Calu3 (cell line): ENCODE measurements at regions not wholly inside any gene's neighbourhood (a gene's known extent, or its start where the extent isn't known, plus 50 kb on each side); places are given as distances from the start of the nearest gene placed in this dataset.
"Not testable (repeated sequence)": the region's sequence is repeated elsewhere in the genome, so short reads cannot be mapped to it uniquely, and the experiment has no call there.

Experiments
- BruUV-seq: library from RNA; stranded (reverse); fragments of 400-500 nt; replicated peaks from 2 replicates; lab custom pipeline; 2021; lab: Mats Ljungman, UMichigan
- CTCF ChIA-PET: fragments of 300-600 bp; sonication (Branson Sonifier 250); formaldehyde crosslinking; loops from one replicate; lab custom pipeline; 2022; ENCODE audit warnings: antibody characterized with exemption; lab: Charles Lee
- DNase-seq: peaks from one replicate; pipeline ENCODE4 v3.0.0; 2022
- H3K27ac Mint-ChIP-seq: one replicate; pipeline ENCODE4 v1.8.0; 2022; ENCODE audit warnings: mixed read lengths; ENCODE audit not compliant: unreplicated experiment
- H3K27me3 Mint-ChIP-seq: one replicate; pipeline ENCODE4 v1.8.0; 2022; ENCODE audit warnings: mixed read lengths; ENCODE audit not compliant: unreplicated experiment
- H3K36me3 Mint-ChIP-seq: one replicate; pipeline ENCODE4 v1.8.0; 2022; ENCODE audit warnings: mild to moderate bottlenecking, moderate library complexity, mixed read lengths; ENCODE audit not compliant: insufficient read depth, unreplicated experiment
- H3K4me1 Mint-ChIP-seq: one replicate; pipeline ENCODE4 v1.8.0; 2022; ENCODE audit warnings: mild to moderate bottlenecking, low read depth, mixed read lengths; ENCODE audit not compliant: unreplicated experiment
- H3K4me3 Mint-ChIP-seq: one replicate; pipeline ENCODE4 v1.8.0; 2022; ENCODE audit warnings: mild to moderate bottlenecking, low read depth, moderate library complexity, mixed read lengths; ENCODE audit not compliant: unreplicated experiment
- H3K9me3 Mint-ChIP-seq: one replicate; pipeline ENCODE4 v1.8.0; 2022; ENCODE audit warnings: low read depth, mixed read lengths; ENCODE audit not compliant: unreplicated experiment
- intact Hi-C: fragments of 100-400 bp; cut with micrococcal nuclease; formaldehyde crosslinking; loops from one replicate; pipeline ENCODE4 v1.10.0; 2022; ENCODE audit not compliant: unreplicated experiment
- TF ChIP-seq, protein P1 (sequence below): fragments of 200-600 bp; IDR thresholded peaks from one replicate; pipeline ENCODE4 v1.8.0; 2022; ENCODE audit warnings: antibody characterized with exemption; ENCODE audit not compliant: unreplicated experiment

DNA sequence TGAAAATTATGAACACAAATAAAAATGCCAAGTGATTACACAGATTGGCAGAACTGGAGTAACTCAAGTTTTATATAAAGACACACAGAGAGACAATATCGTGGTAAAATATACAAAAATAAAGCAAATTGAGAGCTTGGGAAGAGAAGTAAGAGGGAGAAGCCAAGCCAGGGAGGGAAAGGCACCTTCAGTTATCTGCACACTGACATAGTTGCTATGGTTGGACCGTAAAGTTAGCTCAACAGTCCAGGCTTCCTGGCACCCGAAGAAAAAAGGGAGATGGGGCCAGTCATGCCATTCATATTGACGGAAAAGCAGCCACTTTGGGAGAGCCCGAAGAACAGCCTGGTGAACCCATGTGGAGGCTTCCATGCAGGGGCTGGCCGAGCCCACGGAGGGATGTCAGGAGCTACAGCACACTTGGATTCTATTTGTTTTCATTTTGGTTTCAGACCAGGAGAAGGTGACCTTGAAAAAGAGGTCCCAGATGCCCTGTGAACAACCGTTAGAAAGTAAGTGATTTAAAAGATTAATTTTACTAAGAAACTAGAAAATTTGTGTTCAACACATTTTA lies 177.1 kb upstream of the IRF2BP2 start:
- intact Hi-C loops, H3K27me3 Mint-ChIP-seq, H3K27ac Mint-ChIP-seq, BruUV-seq, H3K4me3 Mint-ChIP-seq, H3K36me3 Mint-ChIP-seq, H3K9me3 Mint-ChIP-seq, DNase-seq, CTCF ChIA-PET, H3K4me1 Mint-ChIP-seq: not testable (repeated sequence)

DNA sequence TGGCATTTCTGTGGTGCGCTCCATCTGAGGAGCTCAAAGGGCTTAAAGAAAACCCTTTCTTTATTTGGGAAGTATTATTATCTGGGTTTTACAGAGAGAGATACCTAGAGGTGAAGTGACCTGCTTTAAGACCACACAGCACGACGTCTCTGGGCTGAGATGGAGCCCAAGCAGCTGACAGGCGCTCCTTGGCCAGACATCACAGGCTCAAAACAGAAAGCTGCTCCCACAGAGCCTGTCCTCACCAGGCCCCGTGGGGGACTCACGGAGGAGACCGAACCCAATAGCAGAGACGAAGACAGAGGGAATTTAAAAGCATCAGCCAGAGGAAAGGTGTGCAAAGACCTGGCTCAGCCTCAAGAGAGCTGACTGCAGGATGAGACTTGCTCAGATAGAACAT lies 175.9 kb upstream of the IRF2BP2 start:
- H3K4me1 Mint-ChIP-seq, H3K9me3 Mint-ChIP-seq, intact Hi-C loops, CTCF ChIA-PET, H3K4me3 Mint-ChIP-seq, DNase-seq, H3K27me3 Mint-ChIP-seq, H3K27ac Mint-ChIP-seq, H3K36me3 Mint-ChIP-seq, BruUV-seq: not testable (repeated sequence)

DNA sequence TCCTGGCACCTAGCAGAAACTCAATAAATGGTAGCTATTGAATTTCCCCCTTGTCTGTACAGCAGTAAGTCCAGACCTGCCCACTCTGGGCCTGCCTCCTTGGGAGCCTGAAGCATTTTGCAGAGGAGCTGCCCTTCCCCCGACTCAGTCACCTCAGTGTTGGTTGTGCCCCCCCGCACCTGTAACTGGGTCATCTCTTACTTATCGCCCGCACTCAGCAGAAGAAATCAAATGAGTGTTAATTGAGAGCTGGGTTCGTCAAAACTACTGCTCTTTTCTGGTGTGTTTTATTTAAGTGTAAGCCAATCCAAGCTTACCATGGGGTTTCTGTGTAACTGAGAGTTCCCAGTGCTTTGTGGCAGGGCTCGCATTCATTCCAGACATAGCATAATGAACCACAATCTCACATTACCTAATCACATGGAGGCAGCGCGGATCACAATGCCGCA lies 175.5 kb upstream of the IRF2BP2 start:
- H3K9me3 Mint-ChIP-seq, H3K4me3 Mint-ChIP-seq, CTCF ChIA-PET, H3K27me3 Mint-ChIP-seq, intact Hi-C loops, H3K27ac Mint-ChIP-seq, H3K4me1 Mint-ChIP-seq, DNase-seq, BruUV-seq, H3K36me3 Mint-ChIP-seq: not testable (repeated sequence)

DNA sequence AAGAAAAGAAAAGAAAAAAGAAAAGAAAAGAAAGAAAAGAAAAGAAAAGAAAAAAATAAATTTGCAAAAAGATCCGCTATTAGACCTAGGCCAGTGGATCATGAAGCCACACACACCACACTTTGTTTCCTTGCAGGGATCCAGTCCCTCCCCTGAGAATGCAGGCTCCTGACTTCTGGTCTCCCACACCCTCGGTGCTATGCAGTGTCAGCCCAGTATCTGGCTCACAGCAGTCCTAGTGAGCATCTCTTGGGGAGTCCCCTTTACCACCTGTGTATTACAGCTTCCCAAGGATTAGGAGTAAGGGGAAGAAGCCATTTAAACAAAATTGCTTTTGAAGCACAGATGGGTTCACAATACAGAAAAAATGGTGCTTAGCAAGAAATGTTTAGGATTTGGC lies 174.1 kb upstream of the IRF2BP2 start:
- H3K27ac Mint-ChIP-seq, DNase-seq, H3K4me3 Mint-ChIP-seq, H3K27me3 Mint-ChIP-seq, CTCF ChIA-PET, H3K9me3 Mint-ChIP-seq, H3K36me3 Mint-ChIP-seq, BruUV-seq, intact Hi-C loops, H3K4me1 Mint-ChIP-seq: not testable (repeated sequence)

DNA sequence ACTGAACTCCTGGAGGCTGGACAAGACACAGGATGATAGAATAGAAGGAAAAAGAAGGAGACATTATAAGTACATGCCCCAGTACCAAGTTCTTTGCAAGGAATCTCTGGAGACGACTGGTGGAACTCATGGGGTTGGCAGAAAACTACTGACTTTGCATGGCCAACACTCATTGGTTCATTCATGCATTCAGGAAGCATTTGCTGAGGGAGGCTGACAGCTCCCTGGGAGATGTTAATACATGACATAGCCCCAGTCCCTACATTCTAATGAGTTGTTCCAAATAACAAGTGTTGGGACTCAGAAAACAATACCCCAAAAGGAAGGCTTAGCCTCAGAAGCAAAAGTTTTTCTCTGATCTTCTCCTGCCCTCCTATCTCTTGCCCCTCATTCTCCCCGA lies 172.8 kb upstream of the IRF2BP2 start:
- DNase-seq: no peak
- no peak overlapping the region for H3K27ac Mint-ChIP-seq
- BruUV-seq: no TSS peak
- CTCF ChIA-PET: no interaction called here
- H3K4me1 Mint-ChIP-seq: no peaks in the 10 kb centered on the region
- TF ChIP-seq, protein P1, sequence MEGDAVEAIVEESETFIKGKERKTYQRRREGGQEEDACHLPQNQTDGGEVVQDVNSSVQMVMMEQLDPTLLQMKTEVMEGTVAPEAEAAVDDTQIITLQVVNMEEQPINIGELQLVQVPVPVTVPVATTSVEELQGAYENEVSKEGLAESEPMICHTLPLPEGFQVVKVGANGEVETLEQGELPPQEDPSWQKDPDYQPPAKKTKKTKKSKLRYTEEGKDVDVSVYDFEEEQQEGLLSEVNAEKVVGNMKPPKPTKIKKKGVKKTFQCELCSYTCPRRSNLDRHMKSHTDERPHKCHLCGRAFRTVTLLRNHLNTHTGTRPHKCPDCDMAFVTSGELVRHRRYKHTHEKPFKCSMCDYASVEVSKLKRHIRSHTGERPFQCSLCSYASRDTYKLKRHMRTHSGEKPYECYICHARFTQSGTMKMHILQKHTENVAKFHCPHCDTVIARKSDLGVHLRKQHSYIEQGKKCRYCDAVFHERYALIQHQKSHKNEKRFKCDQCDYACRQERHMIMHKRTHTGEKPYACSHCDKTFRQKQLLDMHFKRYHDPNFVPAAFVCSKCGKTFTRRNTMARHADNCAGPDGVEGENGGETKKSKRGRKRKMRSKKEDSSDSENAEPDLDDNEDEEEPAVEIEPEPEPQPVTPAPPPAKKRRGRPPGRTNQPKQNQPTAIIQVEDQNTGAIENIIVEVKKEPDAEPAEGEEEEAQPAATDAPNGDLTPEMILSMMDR: no peak
- H3K4me3 Mint-ChIP-seq: no peak overlapping the region
- no peaks in the 10 kb centered on the region for H3K9me3 Mint-ChIP-seq
- H3K27me3 Mint-ChIP-seq: no peaks in the 10 kb centered on the region
- H3K36me3 Mint-ChIP-seq: no peaks in the 10 kb centered on the region
- intact Hi-C loops: no loop called here

DNA sequence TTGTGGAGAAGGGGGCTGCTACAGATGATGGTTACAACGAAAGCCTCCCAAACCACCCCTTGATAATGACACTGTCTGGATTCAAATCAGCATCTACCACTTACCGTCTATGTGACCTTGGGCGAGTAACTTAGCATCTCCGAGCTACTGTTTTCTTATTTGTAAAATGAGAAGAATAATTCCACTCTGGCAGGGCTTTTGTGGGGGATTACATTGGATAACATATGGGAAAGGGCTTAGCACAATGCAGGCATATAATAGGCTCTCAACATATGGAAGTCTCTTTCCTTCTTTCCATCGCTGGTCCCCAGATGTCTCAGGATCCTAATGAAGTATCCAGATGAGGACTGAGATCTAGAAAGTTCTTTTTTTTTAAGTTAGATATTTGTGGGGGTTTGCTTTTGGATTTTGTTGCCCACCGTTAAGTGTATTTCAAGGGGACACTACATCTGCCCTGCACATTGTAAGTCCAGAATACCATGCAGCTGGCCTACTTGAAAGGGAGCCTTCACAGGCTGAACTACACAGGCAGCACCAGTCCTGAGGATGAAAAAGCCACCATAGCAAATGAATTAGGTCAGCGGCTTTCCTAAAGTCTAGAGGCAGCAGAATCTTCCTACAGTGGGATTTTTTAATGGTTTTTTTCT lies 172.2 kb upstream of the IRF2BP2 start:
- H3K4me3 Mint-ChIP-seq: no peak overlapping the region
- no peak for DNase-seq

More for the DNA sequence above, 172.2 kb upstream of the IRF2BP2 start:
- Mint-ChIP-seq H3K4me1 (no peaks in the 10 kb centered on the region), H3K27me3 (no peaks in the 10 kb centered on the region), H3K36me3 (no peaks in the 10 kb centered on the region), H3K9me3 (no peaks in the 10 kb centered on the region), H3K27ac (no peak overlapping the region)
- TF ChIP-seq, protein P1: no peak
- CTCF ChIA-PET: no interaction called here
- intact Hi-C loops: no loop called here
- BruUV-seq: no TSS peak
